WTC11 (cell line): ENCODE measurements at regions not wholly inside any gene's neighbourhood (a gene's known extent, or its start where the extent isn't known, plus 50 kb on each side); places are given as distances from the start of the nearest gene placed in this dataset.

Source experiments
- ATAC-seq: fragments of 200-7000 bp; cut with Tn5 transposase; 2 replicates; pipeline ENCODE4 v1.10.0; 2021; ENCODE audit warnings: mild to moderate bottlenecking, moderate library complexity
- CTCF ChIA-PET: fragments of 300-600 bp; sonication (Branson Sonifier 250); formaldehyde crosslinking; loops from one replicate; lab custom pipeline; 2021; ENCODE audit warnings: antibody characterized with exemption; lab: Charles Lee
- POLR2A ChIA-PET: fragments of 350-600 bp; sonication (Branson Sonifier 250); formaldehyde crosslinking; loops from one replicate; lab custom pipeline; 2021; ENCODE audit warnings: antibody characterized with exemption; lab: Charles Lee
- DNase-seq: peaks from one replicate; pipeline ENCODE4 v3.0.0; 2021; ENCODE audit warnings: low spot score
- H3K27ac Mint-ChIP-seq: 2 replicates; pipeline ENCODE4 v1.8.0; 2021; ENCODE audit warnings: mixed read lengths
- H3K27me3 Mint-ChIP-seq: 2 replicates; pipeline ENCODE4 v1.8.0; 2021; ENCODE audit warnings: low read depth, mild to moderate bottlenecking, moderate library complexity, mixed read lengths
- H3K36me3 Mint-ChIP-seq: 2 replicates; pipeline ENCODE4 v1.8.0; 2021; ENCODE audit warnings: mixed read lengths
- H3K4me1 Mint-ChIP-seq: 2 replicates; pipeline ENCODE4 v1.8.0; 2022; ENCODE audit warnings: mixed read lengths
- H3K4me3 Mint-ChIP-seq: 2 replicates; pipeline ENCODE4 v1.8.0; 2021; ENCODE audit warnings: mild to moderate bottlenecking, moderate library complexity, mixed read lengths
- H3K9me3 Mint-ChIP-seq: 2 replicates; pipeline ENCODE4 v1.8.0; 2021; ENCODE audit warnings: mixed read lengths
- AR ChIP-seq: fragments of 250-450 bp; sonication (Bioruptor Pico); IDR thresholded peaks from 2 replicates; pipeline ENCODE4 v1.9.0; 2021; ENCODE audit warnings: mild to moderate bottlenecking
- ATF6 ChIP-seq: sonication (generic); formaldehyde crosslinking; IDR thresholded peaks from 2 replicates; pipeline ENCODE4 v1.8.1; 2023; ENCODE audit warnings: mild to moderate bottlenecking, missing genetic modification reagents
- CTCF ChIP-seq: fragments of 200-600 bp; IDR thresholded peaks from 2 replicates; pipeline ENCODE4 v1.8.0; 2022; ENCODE audit warnings: antibody characterized with exemption
- HMGXB4 ChIP-seq: sonication (generic); formaldehyde crosslinking; IDR thresholded peaks from 2 replicates; pipeline ENCODE4 v1.8.1; 2023; ENCODE audit warnings: mild to moderate bottlenecking, moderate library complexity, missing genetic modification reagents
- IRF2 ChIP-seq: sonication (generic); formaldehyde crosslinking; IDR thresholded peaks from 2 replicates; pipeline ENCODE4 v1.8.0; 2022; ENCODE audit warnings: low read depth, missing genetic modification reagents, borderline replicate concordance
- JAZF1 ChIP-seq: fragments of 250-450 bp; sonication (Bioruptor Pico); IDR thresholded peaks from 2 replicates; pipeline ENCODE4 v1.9.0; 2021; ENCODE audit warnings: moderate library complexity, mild to moderate bottlenecking, inconsistent platforms
- KAT7 ChIP-seq: sonication (generic); formaldehyde crosslinking; IDR thresholded peaks from 2 replicates; pipeline ENCODE4 v1.8.1; 2023; ENCODE audit warnings: missing genetic modification reagents, mild to moderate bottlenecking, borderline replicate concordance
- MAX ChIP-seq: sonication (generic); formaldehyde crosslinking; IDR thresholded peaks from 2 replicates; pipeline ENCODE4 v1.8.0; 2022; ENCODE audit warnings: mild to moderate bottlenecking, missing genetic modification reagents
- OVOL2 ChIP-seq: fragments of 250-450 bp; sonication (Bioruptor Pico); IDR thresholded peaks from 2 replicates; pipeline ENCODE4 v1.9.0; 2021; ENCODE audit warnings: mild to moderate bottlenecking, borderline replicate concordance
- SMAD4 ChIP-seq: sonication (generic); formaldehyde crosslinking; IDR thresholded peaks from 2 replicates; pipeline ENCODE4 v1.8.0; 2022; ENCODE audit warnings: mild to moderate bottlenecking, missing genetic modification reagents
- SP1 ChIP-seq: sonication (generic); formaldehyde crosslinking; conservative IDR thresholded peaks from 2 replicates; pipeline ENCODE4 v1.8.1; 2022; ENCODE audit warnings: missing genetic modification reagents
- TEAD1 ChIP-seq: sonication (generic); formaldehyde crosslinking; IDR thresholded peaks from 2 replicates; pipeline ENCODE4 v1.8.0; 2022; ENCODE audit warnings: mild to moderate bottlenecking, missing genetic modification reagents
- ZBTB21 ChIP-seq: sonication (generic); formaldehyde crosslinking; IDR thresholded peaks from 2 replicates; pipeline ENCODE4 v1.8.1; 2023; ENCODE audit warnings: mild to moderate bottlenecking, missing genetic modification reagents, borderline replicate concordance
- ZNF138 ChIP-seq: sonication (generic); formaldehyde crosslinking; conservative IDR thresholded peaks from 2 replicates; pipeline ENCODE4 v1.8.1; 2022; ENCODE audit warnings: mild to moderate bottlenecking, moderate library complexity, missing genetic modification reagents
- ZNF219 ChIP-seq: sonication (generic); formaldehyde crosslinking; IDR thresholded peaks from 2 replicates; pipeline ENCODE4 v1.8.0; 2023; ENCODE audit warnings: missing genetic modification reagents, mild to moderate bottlenecking, borderline replicate concordance
- ZNF232 ChIP-seq: sonication (generic); formaldehyde crosslinking; IDR thresholded peaks from 2 replicates; pipeline ENCODE4 v1.8.0; 2022; ENCODE audit warnings: mild to moderate bottlenecking, missing genetic modification reagents
- ZNF317 ChIP-seq: sonication (generic); formaldehyde crosslinking; IDR thresholded peaks from 2 replicates; pipeline ENCODE4 v1.8.1; 2023; ENCODE audit warnings: low read depth, mild to moderate bottlenecking, moderate library complexity, missing genetic modification reagents, borderline replicate concordance
- ZNF425 ChIP-seq: fragments of 250-450 bp; sonication (Bioruptor Pico); conservative IDR thresholded peaks from 2 replicates; pipeline ENCODE4 v1.9.0; 2021; ENCODE audit warnings: mild to moderate bottlenecking
- ZSCAN18 ChIP-seq: fragments of 250-450 bp; sonication (Bioruptor Pico); IDR thresholded peaks from 2 replicates; pipeline ENCODE4 v2.1.2; 2022; ENCODE audit warnings: mild to moderate bottlenecking, moderate library complexity
- TF ChIP-seq, protein P1 (sequence below): fragments of 250-450 bp; sonication (Bioruptor Pico); IDR thresholded peaks from 2 replicates; pipeline ENCODE4 v1.9.0; 2021; ENCODE audit warnings: moderate library complexity, mild to moderate bottlenecking, inconsistent platforms, borderline replicate concordance
- TF ChIP-seq, protein P2 (sequence below): sonication (generic); formaldehyde crosslinking; IDR thresholded peaks from 2 replicates; pipeline ENCODE4 v1.8.0; 2023; ENCODE audit warnings: mild to moderate bottlenecking, missing genetic modification reagents

DNA sequence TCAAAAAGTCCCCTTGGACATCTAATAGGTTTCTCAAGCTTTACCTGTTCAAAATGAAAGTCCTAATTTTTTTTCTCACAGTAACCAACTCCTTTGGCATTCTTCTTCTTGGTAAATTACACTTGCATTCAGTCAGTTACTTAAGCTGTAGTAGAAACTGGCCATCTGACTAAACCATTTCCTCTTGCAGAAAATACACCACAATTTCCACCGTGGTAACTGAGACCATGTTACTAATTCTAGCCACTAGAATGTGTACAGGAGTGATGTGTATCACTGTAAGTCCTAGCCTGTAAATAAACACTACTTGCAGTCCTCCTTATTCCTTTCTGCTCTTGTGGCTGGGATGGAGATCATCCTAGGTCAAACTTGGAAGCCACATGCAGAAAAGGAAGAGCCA, 965.4 kb upstream of the TMPRSS15 start (continued):
- TF ChIP-seq SP1 (CRISPR knock-in tag) (no peak), CTCF (no peak), AR (CRISPR knock-in tag) (no peak), ZNF232 (CRISPR knock-in tag) (no peak), SMAD4 (no peak), ZNF219 (CRISPR knock-in tag) (no peak), ZNF317 (CRISPR knock-in tag) (no peak), ZNF138 (no peak), JAZF1 (CRISPR knock-in tag) (no peak), ZNF425 (no peak), ATF6 (CRISPR knock-in tag) (no peak), OVOL2 (CRISPR knock-in tag) (no peak)
- TF ChIP-seq, protein P1, sequence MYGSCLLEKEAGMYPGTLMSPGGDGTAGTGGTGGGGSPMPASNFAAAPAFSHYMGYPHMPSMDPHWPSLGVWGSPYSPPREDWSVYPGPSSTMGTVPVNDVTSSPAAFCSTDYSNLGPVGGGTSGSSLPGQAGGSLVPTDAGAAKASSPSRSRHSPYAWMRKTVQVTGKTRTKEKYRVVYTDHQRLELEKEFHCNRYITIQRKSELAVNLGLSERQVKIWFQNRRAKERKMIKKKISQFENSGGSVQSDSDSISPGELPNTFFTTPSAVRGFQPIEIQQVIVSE (CRISPR knock-in tag): no peak

DNA sequence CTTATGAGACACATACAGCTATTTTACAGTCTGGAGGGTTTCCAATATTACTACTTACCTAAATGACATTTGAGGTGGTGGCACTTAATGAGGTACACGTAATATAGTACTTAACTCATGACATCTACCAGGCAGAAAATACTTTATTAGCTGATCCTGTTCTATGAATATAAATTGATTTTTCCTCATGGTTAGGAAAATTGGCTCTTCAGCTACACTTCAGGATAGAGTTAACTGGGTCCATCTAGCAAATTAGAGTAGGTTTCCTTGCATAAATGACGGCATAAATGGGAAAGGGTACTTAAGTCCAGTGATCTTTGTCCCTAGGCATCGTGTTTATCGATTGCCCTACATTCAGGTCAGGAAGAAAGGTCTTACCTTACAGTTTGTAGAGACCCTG, 988.8 kb upstream of the TMPRSS15 start:
- Mint-ChIP-seq H3K9me3 (no peaks in the 10 kb centered on the region), H3K4me3 (no peak overlapping the region), H3K36me3 (no peaks in the 10 kb centered on the region), H3K4me1 (no peaks in the 10 kb centered on the region), H3K27me3 (no peaks in the 10 kb centered on the region), H3K27ac (no peak overlapping the region)
- no peak for DNase-seq
- no peak for ATAC-seq
- CTCF ChIA-PET: no interaction called here
- POLR2A ChIA-PET: interaction anchor here (0.6 kb wide), 1 partner anchor 8 kb away, joined by 3 read pairs; no protein-coding TSS in a partner anchor
- no peak for TF ChIP-seq ZBTB21
- TF ChIP-seq HMGXB4 (CRISPR knock-in tag): no peak
- TF ChIP-seq KAT7 (CRISPR knock-in tag): no peak
- no peak for TF ChIP-seq IRF2 (CRISPR knock-in tag)
- TF ChIP-seq, protein P2, sequence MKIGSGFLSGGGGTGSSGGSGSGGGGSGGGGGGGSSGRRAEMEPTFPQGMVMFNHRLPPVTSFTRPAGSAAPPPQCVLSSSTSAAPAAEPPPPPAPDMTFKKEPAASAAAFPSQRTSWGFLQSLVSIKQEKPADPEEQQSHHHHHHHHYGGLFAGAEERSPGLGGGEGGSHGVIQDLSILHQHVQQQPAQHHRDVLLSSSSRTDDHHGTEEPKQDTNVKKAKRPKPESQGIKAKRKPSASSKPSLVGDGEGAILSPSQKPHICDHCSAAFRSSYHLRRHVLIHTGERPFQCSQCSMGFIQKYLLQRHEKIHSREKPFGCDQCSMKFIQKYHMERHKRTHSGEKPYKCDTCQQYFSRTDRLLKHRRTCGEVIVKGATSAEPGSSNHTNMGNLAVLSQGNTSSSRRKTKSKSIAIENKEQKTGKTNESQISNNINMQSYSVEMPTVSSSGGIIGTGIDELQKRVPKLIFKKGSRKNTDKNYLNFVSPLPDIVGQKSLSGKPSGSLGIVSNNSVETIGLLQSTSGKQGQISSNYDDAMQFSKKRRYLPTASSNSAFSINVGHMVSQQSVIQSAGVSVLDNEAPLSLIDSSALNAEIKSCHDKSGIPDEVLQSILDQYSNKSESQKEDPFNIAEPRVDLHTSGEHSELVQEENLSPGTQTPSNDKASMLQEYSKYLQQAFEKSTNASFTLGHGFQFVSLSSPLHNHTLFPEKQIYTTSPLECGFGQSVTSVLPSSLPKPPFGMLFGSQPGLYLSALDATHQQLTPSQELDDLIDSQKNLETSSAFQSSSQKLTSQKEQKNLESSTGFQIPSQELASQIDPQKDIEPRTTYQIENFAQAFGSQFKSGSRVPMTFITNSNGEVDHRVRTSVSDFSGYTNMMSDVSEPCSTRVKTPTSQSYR (CRISPR knock-in tag): no peak
- no peak for TF ChIP-seq MAX
- TF ChIP-seq TEAD1 (CRISPR knock-in tag): no peak
- no peak for TF ChIP-seq ZSCAN18 (CRISPR knock-in tag)
